H1 (cell line): ENCODE measurements at regions not wholly inside any gene's neighbourhood (a gene's known extent, or its start where the extent isn't known, plus 50 kb on each side); places are given as distances from the start of the nearest gene placed in this dataset.

Experiments used
- CTCF ChIA-PET: fragments of 300-600 bp; sonication (Branson Sonifier 250); formaldehyde crosslinking; loops from one replicate; lab custom pipeline; 2021; ENCODE audit not compliant: partially characterized antibody; lab: Charles Lee
- POLR2A ChIA-PET: fragments of 300-600 bp; sonication (Branson Sonifier 250); formaldehyde crosslinking; loops from one replicate; lab custom pipeline; 2021; ENCODE audit warnings: inconsistent platforms; ENCODE audit not compliant: partially characterized antibody; lab: Charles Lee
- DNase-seq, 2 experiments: peaks; one replicate each; pipeline versions ENCODE4 v3.0.0 to v3.0.0-alpha.2; 2010 to 2022; ENCODE audit warnings: low spot score in 2 of 2, low read depth in 1 of 2, mixed read lengths in 1 of 2
- FAIRE-seq: peaks from 2 replicates; lab custom pipeline; 2011; peaks lifted over from hg19 to GRCh38; lab: Jason Lieb, UNC
- H2AFZ ChIP-seq: 2 replicates; pipeline ENCODE4 v1.8.1; 2012; ENCODE audit warnings: low read length, inconsistent platforms
- H2AK5ac ChIP-seq: 2 replicates; pipeline ENCODE4 v1.6.1; 2013; ENCODE audit warnings: low read depth, low read length
- H2BK120ac ChIP-seq: replicated peaks from 2 replicates; pipeline ENCODE3; 2013; ENCODE audit warnings: low read depth, low read length, inconsistent platforms
- H2BK12ac ChIP-seq: 2 replicates; pipeline ENCODE4 v1.6.1; 2013; ENCODE audit warnings: low read depth, low read length
- H2BK15ac ChIP-seq: 2 replicates; pipeline ENCODE4 v1.6.1; 2013; ENCODE audit warnings: low read length
- H2BK20ac ChIP-seq: 2 replicates; pipeline ENCODE4 v1.6.1; 2013; ENCODE audit warnings: low read length
- H2BK5ac ChIP-seq: 2 replicates; pipeline ENCODE4 v1.6.1; 2013; ENCODE audit warnings: low read depth, low read length
- H3K14ac ChIP-seq: 2 replicates; pipeline ENCODE4 v1.6.1; 2013; ENCODE audit warnings: inconsistent platforms; ENCODE audit not compliant: insufficient read length
- H3K18ac ChIP-seq: 2 replicates; pipeline ENCODE4 v1.6.1; 2013; ENCODE audit warnings: low read length; ENCODE audit errors: extremely low read depth
- H3K23ac ChIP-seq: 2 replicates; pipeline ENCODE4 v1.6.1; 2013; ENCODE audit warnings: inconsistent platforms; ENCODE audit not compliant: insufficient read length
- H3K23me2 ChIP-seq: 2 replicates; pipeline ENCODE4 v1.6.1; 2013; ENCODE audit warnings: low read depth, low read length
- H3K27ac ChIP-seq: 2 replicates; pipeline ENCODE4 v1.6.1; 2011; ENCODE audit warnings: low read depth, low read length, inconsistent platforms
- H3K27me3 ChIP-seq, 4 experiments: replicated peaks in 1 of 4; 1 replicate in 1 of 4; 2 replicates in 3 of 4; pipeline versions ENCODE4 v1.6.1 to v1.8.1; 2011 to 2013; ENCODE audit warnings: low read length in 3 of 4, mild to moderate bottlenecking in 3 of 4, inconsistent platforms in 2 of 4, mixed read lengths in 2 of 4, moderate library complexity in 1 of 4; ENCODE audit not compliant: control insufficient read depth in 3 of 4, insufficient read depth in 3 of 4; ENCODE audit errors: extremely low read depth in 1 of 4
- H3K36me3 ChIP-seq, 4 experiments: 2 replicates each; pipeline versions ENCODE4 v1.6.1 to v1.8.1; 2011 to 2013; ENCODE audit warnings: mild to moderate bottlenecking in 4 of 4, low read length in 3 of 4, moderate library complexity in 2 of 4, control low read depth in 1 of 4, inconsistent platforms in 1 of 4; ENCODE audit not compliant: insufficient read depth in 4 of 4, control insufficient read depth in 2 of 4
- H3K4ac ChIP-seq: replicated peaks from 2 replicates; pipeline ENCODE3; 2013; ENCODE audit warnings: low read length, low read depth, mixed read lengths, inconsistent platforms; ENCODE audit not compliant: insufficient read length
- H3K4me1 ChIP-seq, 4 experiments: replicated peaks in 1 of 4; 1 replicate in 1 of 4; 2 replicates in 3 of 4; pipeline versions ENCODE4 v1.6.1 to v1.8.1; 2011 to 2013; ENCODE audit warnings: low read length in 3 of 4, inconsistent platforms in 2 of 4, mixed read lengths in 1 of 4; ENCODE audit not compliant: insufficient read depth in 4 of 4, control insufficient read depth in 3 of 4
- H3K4me2 ChIP-seq, 2 experiments: 2 replicates each; pipeline versions ENCODE4 v1.6.1 to v1.8.1; 2011 to 2013; ENCODE audit warnings: low read depth in 2 of 2, low read length in 2 of 2, control low read depth in 1 of 2, inconsistent platforms in 1 of 2, mild to moderate bottlenecking in 1 of 2; ENCODE audit not compliant: insufficient read depth in 1 of 2
- H3K4me3 ChIP-seq, 4 experiments: fragments of 200-600, 300-600 bp in 1 of 4; sonication (generic), shearing (Covaris generic), sonication (Bioruptor Twin) in 1 of 4; 2 replicates each; pipeline versions ENCODE4 v1.5.1 to v1.8.1; 2011 to 2016; ENCODE audit warnings: low read length in 4 of 4, low read depth in 3 of 4, control low read depth in 2 of 4, inconsistent platforms in 2 of 4, mild to moderate bottlenecking in 2 of 4, mixed read lengths in 1 of 4, moderate library complexity in 1 of 4; ENCODE audit not compliant: insufficient read depth in 2 of 4; ENCODE audit errors: extremely low read depth in 1 of 4
- H3K56ac ChIP-seq: replicated peaks from 2 replicates; pipeline ENCODE3; 2013; ENCODE audit warnings: low read depth, mild to moderate bottlenecking, mixed read lengths, low read length, inconsistent platforms; ENCODE audit not compliant: insufficient read length
- H3K79me1 ChIP-seq: 2 replicates; pipeline ENCODE4 v1.6.1; 2013; ENCODE audit warnings: low read depth, low read length, control low read depth
- H3K79me2 ChIP-seq, 2 experiments: 2 replicates each; pipeline versions ENCODE4 v1.6.1 to v1.8.1; 2012 to 2013; ENCODE audit warnings: low read length in 2 of 2, mild to moderate bottlenecking in 2 of 2, inconsistent platforms in 1 of 2; ENCODE audit not compliant: insufficient read depth in 2 of 2, control insufficient read depth in 1 of 2
- H3K9ac ChIP-seq, 4 experiments: replicated peaks in 1 of 4; 1 replicate in 1 of 4; 2 replicates in 3 of 4; pipeline versions ENCODE4 v1.6.1 to v1.8.1; 2011 to 2013; ENCODE audit warnings: low read depth in 3 of 4, low read length in 3 of 4, control low read depth in 2 of 4, mild to moderate bottlenecking in 2 of 4, moderate library complexity in 2 of 4, inconsistent platforms in 1 of 4; ENCODE audit errors: extremely low read depth in 1 of 4
- H3K9me3 ChIP-seq, 2 experiments: 2 replicates each; pipeline versions ENCODE4 v1.6.1 to v1.8.1; 2012 to 2013; ENCODE audit warnings: mild to moderate bottlenecking in 2 of 2, moderate library complexity in 2 of 2, control low read depth in 1 of 2, inconsistent platforms in 1 of 2, low read depth in 1 of 2, low read length in 1 of 2, mixed read lengths in 1 of 2; ENCODE audit not compliant: insufficient read depth in 2 of 2
- H4K20me1 ChIP-seq, 2 experiments: replicated peaks in 1 of 2; 2 replicates each; pipeline versions ENCODE3 to v1.8.1; 2011 to 2013; ENCODE audit warnings: inconsistent platforms in 2 of 2, low read length in 2 of 2, mild to moderate bottlenecking in 1 of 2; ENCODE audit not compliant: insufficient read depth in 2 of 2, control insufficient read depth in 1 of 2
- H4K5ac ChIP-seq: 2 replicates; pipeline ENCODE4 v1.6.1; 2013; ENCODE audit warnings: low read length, low read depth, mixed read lengths, inconsistent platforms; ENCODE audit not compliant: insufficient read length
- H4K8ac ChIP-seq: 2 replicates; pipeline ENCODE4 v1.8.0; 2013; ENCODE audit warnings: mild to moderate bottlenecking, moderate library complexity, low read length, inconsistent platforms; ENCODE audit not compliant: insufficient read depth; ENCODE audit errors: extremely low read depth
- H4K91ac ChIP-seq: replicated peaks from 2 replicates; pipeline ENCODE3; 2013; ENCODE audit warnings: low read length, mixed read lengths, inconsistent platforms; ENCODE audit not compliant: insufficient read length
- BCL11A ChIP-seq, 2 experiments: IDR thresholded peaks; one replicate each; pipeline ENCODE4 v1.6.1; 2011; ENCODE audit warnings: low read depth in 2 of 2, low read length in 2 of 2, mild to moderate bottlenecking in 2 of 2
- EP300 ChIP-seq, 2 experiments: IDR thresholded peaks; 1 replicate in 1 of 2; 2 replicates in 1 of 2; pipeline ENCODE4 v1.6.1; 2011 to 2012; ENCODE audit warnings: low read depth in 2 of 2, low read length in 2 of 2, mild to moderate bottlenecking in 2 of 2, borderline replicate concordance in 1 of 2, inconsistent platforms in 1 of 2, moderate library complexity in 1 of 2
- FOSL1 ChIP-seq: IDR thresholded peaks from 2 replicates; pipeline ENCODE4 v1.6.1; 2011; ENCODE audit warnings: mild to moderate bottlenecking, low read depth, low read length, moderate library complexity; ENCODE audit not compliant: insufficient read depth
- MAFK ChIP-seq: IDR thresholded peaks from 2 replicates; pipeline ENCODE4 v1.6.1; 2012; ENCODE audit warnings: low read depth, mild to moderate bottlenecking, improper control_type of control experiment, low read length
- NANOG ChIP-seq: IDR thresholded peaks from 2 replicates; pipeline ENCODE4 v1.6.1; 2011; ENCODE audit warnings: low read length, low read depth, mild to moderate bottlenecking, inconsistent platforms; ENCODE audit not compliant: insufficient read depth, poor library complexity, severe bottlenecking
- POU5F1 ChIP-seq: IDR thresholded peaks from 2 replicates; pipeline ENCODE4 v1.6.1; 2011; ENCODE audit warnings: low read depth, mild to moderate bottlenecking, low read length, moderate library complexity
- RFX5 ChIP-seq: IDR thresholded peaks from 2 replicates; pipeline ENCODE4 v1.6.1; 2011; ENCODE audit warnings: low read depth, low read length, improper control_type of control experiment, borderline replicate concordance
- RXRA ChIP-seq: IDR thresholded peaks from 2 replicates; pipeline ENCODE4 v1.6.1; 2011; ENCODE audit warnings: low read depth, mild to moderate bottlenecking, low read length, moderate library complexity; ENCODE audit not compliant: insufficient read depth
- SAP30 ChIP-seq: fragments of 300-600 bp; sonication (generic); IDR thresholded peaks from 2 replicates; pipeline ENCODE4 v1.7.1; 2012; ENCODE audit warnings: low read length, moderate library complexity, mild to moderate bottlenecking, inconsistent platforms; ENCODE audit not compliant: insufficient read depth, insufficient replicate concordance
- SIX5 ChIP-seq: IDR thresholded peaks from 2 replicates; pipeline ENCODE4 v1.6.1; 2011; ENCODE audit warnings: mild to moderate bottlenecking, low read depth, low read length
- TBP ChIP-seq: IDR thresholded peaks from 2 replicates; pipeline ENCODE4 v1.6.1; 2011; ENCODE audit warnings: low read depth, low read length, improper control_type of control experiment
- WGBS, 2 experiments: shearing (Covaris generic) in 1 of 2; methylation state at CpG; one replicate each; pipeline versions ENCODE4 v1.1.6 to v1.1.7; 2013 to 2015; ENCODE audit warnings: low lambda C conversion rate in 2 of 2, mixed read lengths in 2 of 2, inconsistent platforms in 1 of 2, low coverage in 1 of 2, missing lambda C conversion rate in 1 of 2; ENCODE audit not compliant: insufficient replicate concordance in 2 of 2, insufficient coverage in 1 of 2, insufficient read length in 1 of 2; ENCODE audit errors: extremely low coverage in 1 of 2, missing lambda C conversion rate in 1 of 2; 5-methylcytosine and 5-hydroxymethylcytosine counted together

DNA sequence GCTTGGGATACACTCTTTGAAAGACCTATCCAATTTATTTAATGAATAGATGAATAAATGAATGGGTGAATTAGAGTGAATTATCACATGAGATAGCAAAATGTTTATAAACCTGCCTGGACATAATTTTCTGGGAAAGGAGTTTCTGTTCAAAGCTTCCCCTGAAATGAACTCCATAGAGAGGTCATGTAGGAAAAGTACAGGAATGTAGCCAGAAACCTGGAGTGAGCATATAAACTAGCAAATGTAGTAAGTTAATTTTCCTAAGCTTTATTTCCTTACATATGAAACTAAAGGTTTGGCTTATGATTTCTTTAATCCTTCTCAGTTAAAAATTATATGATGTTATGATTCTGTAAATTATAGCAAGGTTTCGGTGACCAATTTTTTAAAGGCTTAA, 380.3 kb upstream of the RSPO3 start:
- Histone ChIP-seq H3K36me3 (no peaks in the 10 kb centered on the region), H3K56ac (no peak overlapping the region), H3K23me2 (no peaks in the 10 kb centered on the region), H4K20me1 (no peaks in the 10 kb centered on the region), H3K14ac (no peak overlapping the region), H3K18ac (no peak overlapping the region), H3K79me2 (no peaks in the 10 kb centered on the region), H3K27ac (no peak overlapping the region), H3K4ac (no peak overlapping the region), H4K8ac (no peak overlapping the region), H3K9me3 (no peaks in the 10 kb centered on the region), H3K4me1 (no peaks in the 10 kb centered on the region), H3K4me2 (no peak overlapping the region), H2BK120ac (no peak overlapping the region), H3K27me3 (no peaks in the 10 kb centered on the region), H2BK12ac (no peak overlapping the region), H3K23ac (no peak overlapping the region), H2BK5ac (no peak overlapping the region), H3K9ac (no peak overlapping the region), H2AK5ac (no peak overlapping the region), H4K91ac (no peak overlapping the region), H2AFZ (no peak overlapping the region), H2BK15ac (no peak overlapping the region), H4K5ac (no peak overlapping the region), H3K4me3 (no peak overlapping the region), H2BK20ac (no peak overlapping the region), H3K79me1 (no peaks in the 10 kb centered on the region)
- ChIA-PET POLR2A (no interaction called here), CTCF (interaction anchor here (0.5 to 0.9 kb wide), 2 partner anchors 13 to 110 kb away, joined by 3 to 4 read pairs; no protein-coding TSS in a partner anchor)
- FAIRE-seq = no peak
- TF ChIP-seq MAFK = no peak
- TF ChIP-seq RXRA = no peak
- TF ChIP-seq EP300 (IDR thresholded peaks at IDR 0.05; ENCODE audit: borderline replicate concordance in 1 of 2, low read depth in 2 of 2, low read length in 2 of 2) = no peak
- no peak for TF ChIP-seq POU5F1
- no peak for TF ChIP-seq TBP
- no peak for TF ChIP-seq RFX5
- no peak for TF ChIP-seq FOSL1
- TF ChIP-seq NANOG = no peak
- no peak for TF ChIP-seq SIX5
- no peak for TF ChIP-seq SAP30
- TF ChIP-seq BCL11A (IDR thresholded peaks at IDR 0.05; ENCODE audit: low read depth in 2 of 2, low read length in 2 of 2) = no peak
- no peak for DNase-seq
- 91% methylated on average over 1 of the region's 1 CpG; no CpG with 5 or more reads in 1 of the 2 experiments for WGBS, 2 experiments
